Peyer's patch (tissue), 4 donors: ENCODE measurements at regions not wholly inside any gene's neighbourhood (a gene's known extent, or its start where the extent isn't known, plus 50 kb on each side); places are given as distances from the start of the nearest gene placed in this dataset.

ENCODE experiments used
- CTCF ChIP-seq, 6 experiments: fragments of 450-650 bp in 4 of 6; fragments of 200-600 bp in 2 of 6; sonication (generic) in 1 of 6; IDR thresholded peaks; one replicate each; pipeline ENCODE4 v1.5.1; 2017 to 2019; ENCODE audit warnings: antibody characterized with exemption in 6 of 6, mild to moderate bottlenecking in 3 of 6, moderate library complexity in 1 of 6
- POLR2A ChIP-seq, 2 donors: fragments of 450-650 bp; IDR thresholded peaks; one replicate each; pipeline ENCODE4 v1.5.1; 2017; ENCODE audit warnings: antibody characterized with exemption in 2 of 2, mild to moderate bottlenecking in 2 of 2, moderate library complexity in 2 of 2

- TF ChIP-seq POLR2A (IDR thresholded peaks at IDR 0.05) (no peak), CTCF (IDR thresholded peaks at IDR 0.05) (no peak)
Measured at GRCh38 chr1:187817782-187818181, 989.0 kb downstream of the PLA2G4A start.
